HEK293 (cell line): ENCODE measurements at regions not wholly inside any gene's neighbourhood (a gene's known extent, or its start where the extent isn't known, plus 50 kb on each side); places are given as distances from the start of the nearest gene placed in this dataset.

Experiments
- CTCF ChIA-PET: fragments of 350-600 bp; formaldehyde crosslinking; extraction: SDS; loops from one replicate; lab custom pipeline; 2021; ENCODE audit warnings: antibody characterized with exemption; lab: Yijun Ruan, JAX
- POLR2A ChIA-PET: fragments of 300-600 bp; formaldehyde crosslinking; extraction: SDS; loops from one replicate; lab custom pipeline; 2020; ENCODE audit warnings: antibody characterized with exemption, inconsistent platforms; lab: Yijun Ruan, JAX
- H3K27ac ChIP-seq: fragments of 200-500 bp; sonication (Bioruptor generic); 2 replicates; pipeline ENCODE4 v1.5.1; 2014; ENCODE audit warnings: low read depth, low read length, control low read depth, inconsistent platforms; ENCODE audit errors: extremely low read depth
- H3K36me3 ChIP-seq, 2 experiments: fragments of 200-500 bp in 1 of 2; sonication (Bioruptor generic) in 1 of 2; 1 replicate in 1 of 2; 2 replicates in 1 of 2; pipeline ENCODE4 v1.5.1; 2014 to 2017; ENCODE audit warnings: inconsistent platforms in 2 of 2, low read length in 2 of 2; ENCODE audit not compliant: control insufficient read depth in 2 of 2, insufficient read depth in 1 of 2
- H3K4me1 ChIP-seq: fragments of 200-500 bp; sonication (Bioruptor generic); 2 replicates; pipeline ENCODE4 v1.5.1; 2014; ENCODE audit warnings: mild to moderate bottlenecking, low read length, inconsistent platforms; ENCODE audit not compliant: control insufficient read depth, insufficient read depth
- H3K4me3 ChIP-seq: 2 replicates; pipeline ENCODE4 v1.5.1; 2011; ENCODE audit warnings: low read depth, mild to moderate bottlenecking, control low read depth, low read length, moderate library complexity
- H3K9me3 ChIP-seq: fragments of 200-500 bp; sonication (Bioruptor generic); 2 replicates; pipeline ENCODE4 v1.5.1; 2014; ENCODE audit warnings: low read depth, low read length, inconsistent platforms; ENCODE audit not compliant: control insufficient read depth, insufficient read depth
- GLI2 ChIP-seq: fragments of 450-650 bp; formaldehyde crosslinking; IDR thresholded peaks from 2 replicates; pipeline ENCODE4; 2017; ENCODE audit warnings: missing biosample characterization, missing genetic modification characterization, low read depth, borderline replicate concordance
- GLIS1 ChIP-seq: fragments of 450-650 bp; formaldehyde crosslinking; IDR thresholded peaks from 2 replicates; pipeline ENCODE4 v1.5.1; 2016; ENCODE audit warnings: missing biosample characterization, missing genetic modification characterization
- HOXC10 ChIP-seq: sonication (generic); formaldehyde crosslinking; IDR thresholded peaks from 2 replicates; pipeline ENCODE4 v1.8.1; 2023; ENCODE audit warnings: mild to moderate bottlenecking, missing genetic modification reagents
- KLF10 ChIP-seq: fragments of 450-650 bp; IDR thresholded peaks from 2 replicates; pipeline ENCODE4 v1.5.1; 2018; ENCODE audit warnings: missing biosample characterization, mild to moderate bottlenecking, missing genetic modification characterization
- MYNN ChIP-seq: fragments of 450-650 bp; formaldehyde crosslinking; IDR thresholded peaks from 2 replicates; pipeline ENCODE4 v1.5.1; 2016; ENCODE audit warnings: missing biosample characterization, missing genetic modification characterization, borderline replicate concordance
- OVOL3 ChIP-seq: fragments of 450-650 bp; formaldehyde crosslinking; IDR thresholded peaks from 2 replicates; pipeline ENCODE4 v1.5.1; 2016; ENCODE audit warnings: missing biosample characterization, missing genetic modification characterization
- SP3 ChIP-seq: fragments of 450-650 bp; formaldehyde crosslinking; IDR thresholded peaks from 2 replicates; pipeline ENCODE4 v1.5.1; 2016; ENCODE audit warnings: missing biosample characterization, missing genetic modification characterization
- ZEB2 ChIP-seq: fragments of 450-650 bp; formaldehyde crosslinking; IDR thresholded peaks from 2 replicates; pipeline ENCODE4 v1.5.1; 2016; ENCODE audit warnings: missing biosample characterization, missing genetic modification characterization
- ZFP41 ChIP-seq: fragments of 450-650 bp; formaldehyde crosslinking; IDR thresholded peaks from 2 replicates; pipeline ENCODE4 v1.5.1; 2016; ENCODE audit warnings: missing biosample characterization, missing genetic modification characterization, borderline replicate concordance
- ZNF214 ChIP-seq: fragments of 450-650 bp; formaldehyde crosslinking; IDR thresholded peaks from 2 replicates; pipeline ENCODE4 v1.5.1; 2017; ENCODE audit warnings: missing biosample characterization, mild to moderate bottlenecking, missing genetic modification characterization, borderline replicate concordance
- ZNF221 ChIP-seq: fragments of 450-650 bp; formaldehyde crosslinking; IDR thresholded peaks from 2 replicates; pipeline ENCODE4 v1.5.1; 2017; ENCODE audit warnings: missing biosample characterization, missing genetic modification characterization, borderline replicate concordance
- ZNF223 ChIP-seq: fragments of 450-650 bp; formaldehyde crosslinking; IDR thresholded peaks from 2 replicates; pipeline ENCODE4 v1.5.1; 2016; ENCODE audit warnings: missing biosample characterization, missing genetic modification characterization
- ZNF248 ChIP-seq: fragments of 450-650 bp; formaldehyde crosslinking; IDR thresholded peaks from 2 replicates; pipeline ENCODE4 v1.5.1; 2017; ENCODE audit warnings: missing biosample characterization, missing genetic modification characterization
- ZNF549 ChIP-seq: fragments of 450-650 bp; IDR thresholded peaks from 2 replicates; pipeline ENCODE4 v1.5.1; 2018; ENCODE audit warnings: missing biosample characterization, missing genetic modification characterization, mild to moderate bottlenecking, inconsistent platforms, moderate library complexity
- ZNF560 ChIP-seq: fragments of 450-650 bp; formaldehyde crosslinking; IDR thresholded peaks from 2 replicates; pipeline ENCODE4 v1.5.1; 2017; ENCODE audit warnings: missing biosample characterization, missing genetic modification characterization, borderline replicate concordance
- ZNF585B ChIP-seq: fragments of 450-650 bp; formaldehyde crosslinking; IDR thresholded peaks from 2 replicates; pipeline ENCODE4 v1.5.1; 2016; ENCODE audit warnings: missing biosample characterization, missing genetic modification characterization
- ZNF777 ChIP-seq: fragments of 450-650 bp; formaldehyde crosslinking; IDR thresholded peaks from 2 replicates; pipeline ENCODE4 v1.5.1; 2017; ENCODE audit warnings: missing biosample characterization, missing genetic modification characterization, borderline replicate concordance
- TF ChIP-seq, protein P1 (sequence below): fragments of 450-650 bp; formaldehyde crosslinking; IDR thresholded peaks from 2 replicates; pipeline ENCODE4 v1.5.1; 2017; ENCODE audit warnings: missing biosample characterization, missing genetic modification characterization
- TF ChIP-seq, protein P2 (sequence below): fragments of 450-650 bp; formaldehyde crosslinking; IDR thresholded peaks from 2 replicates; pipeline ENCODE4 v1.5.1; 2016; ENCODE audit warnings: missing biosample characterization, missing genetic modification characterization, borderline replicate concordance
- TF ChIP-seq, protein P3 (sequence below): fragments of 450-650 bp; formaldehyde crosslinking; IDR thresholded peaks from 2 replicates; pipeline ENCODE4 v1.5.1; 2016; ENCODE audit warnings: missing biosample characterization, missing genetic modification characterization
- TF ChIP-seq, protein P4 (sequence below): fragments of 450-650 bp; formaldehyde crosslinking; IDR thresholded peaks from 2 replicates; pipeline ENCODE4 v1.5.1; 2016; ENCODE audit warnings: missing biosample characterization, missing genetic modification characterization
- TF ChIP-seq, protein P5 (sequence below): fragments of 450-650 bp; formaldehyde crosslinking; IDR thresholded peaks from 2 replicates; pipeline ENCODE4 v1.5.1; 2016; ENCODE audit warnings: missing biosample characterization, missing genetic modification characterization
- TF ChIP-seq, protein P6 (sequence below): fragments of 450-650 bp; formaldehyde crosslinking; IDR thresholded peaks from 2 replicates; pipeline ENCODE4 v1.5.1; 2016; ENCODE audit warnings: missing biosample characterization, missing genetic modification characterization

DNA sequence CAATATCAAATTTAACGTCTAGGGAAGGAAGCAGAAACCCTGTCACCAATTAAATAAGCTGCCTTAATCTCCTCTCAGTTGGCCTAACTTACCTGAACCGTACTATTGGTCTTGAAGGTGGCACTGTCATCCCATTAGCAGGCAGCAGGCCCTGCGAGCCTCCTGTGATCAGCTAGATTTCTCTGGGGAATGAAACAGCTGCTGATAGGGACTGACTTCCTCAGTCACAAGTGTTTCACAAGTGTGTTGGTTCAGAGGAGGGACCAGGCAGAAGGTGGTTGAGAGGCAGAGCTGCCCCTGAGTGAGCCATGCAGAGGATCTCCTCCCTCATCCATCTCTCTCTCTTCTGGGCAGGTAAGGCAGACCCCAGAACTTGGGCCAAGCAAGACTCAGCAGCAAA, 166.8 kb downstream of the DAD1 start:
- TF ChIP-seq ZNF214 (tag by site-specific recombination), result no peak
- TF ChIP-seq ZEB2, result no peak
- TF ChIP-seq ZNF223 (tag by site-specific recombination), result no peak
- TF ChIP-seq, protein P1, sequence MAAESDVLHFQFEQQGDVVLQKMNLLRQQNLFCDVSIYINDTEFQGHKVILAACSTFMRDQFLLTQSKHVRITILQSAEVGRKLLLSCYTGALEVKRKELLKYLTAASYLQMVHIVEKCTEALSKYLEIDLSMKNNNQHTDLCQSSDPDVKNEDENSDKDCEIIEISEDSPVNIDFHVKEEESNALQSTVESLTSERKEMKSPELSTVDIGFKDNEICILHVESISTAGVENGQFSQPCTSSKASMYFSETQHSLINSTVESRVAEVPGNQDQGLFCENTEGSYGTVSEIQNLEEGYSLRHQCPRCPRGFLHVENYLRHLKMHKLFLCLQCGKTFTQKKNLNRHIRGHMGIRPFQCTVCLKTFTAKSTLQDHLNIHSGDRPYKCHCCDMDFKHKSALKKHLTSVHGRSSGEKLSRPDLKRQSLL (tag by site-specific recombination), result no peak
- TF ChIP-seq KLF10 (tag by site-specific recombination), result no peak
- no peak for TF ChIP-seq OVOL3 (tag by site-specific recombination)
- no peak for TF ChIP-seq GLI2
- TF ChIP-seq ZNF248 (tag by site-specific recombination), result no peak
- TF ChIP-seq ZFP41 (tag by site-specific recombination), result no peak
- no peak for TF ChIP-seq ZNF560 (tag by site-specific recombination)
- POLR2A ChIA-PET, result no interaction called here
- CTCF ChIA-PET, result interaction anchor here (0.6 to 3.3 kb wide), 2 partner anchors 50 to 215 kb away, joined by 3 to 13 read pairs; no protein-coding TSS in a partner anchor

DNA sequence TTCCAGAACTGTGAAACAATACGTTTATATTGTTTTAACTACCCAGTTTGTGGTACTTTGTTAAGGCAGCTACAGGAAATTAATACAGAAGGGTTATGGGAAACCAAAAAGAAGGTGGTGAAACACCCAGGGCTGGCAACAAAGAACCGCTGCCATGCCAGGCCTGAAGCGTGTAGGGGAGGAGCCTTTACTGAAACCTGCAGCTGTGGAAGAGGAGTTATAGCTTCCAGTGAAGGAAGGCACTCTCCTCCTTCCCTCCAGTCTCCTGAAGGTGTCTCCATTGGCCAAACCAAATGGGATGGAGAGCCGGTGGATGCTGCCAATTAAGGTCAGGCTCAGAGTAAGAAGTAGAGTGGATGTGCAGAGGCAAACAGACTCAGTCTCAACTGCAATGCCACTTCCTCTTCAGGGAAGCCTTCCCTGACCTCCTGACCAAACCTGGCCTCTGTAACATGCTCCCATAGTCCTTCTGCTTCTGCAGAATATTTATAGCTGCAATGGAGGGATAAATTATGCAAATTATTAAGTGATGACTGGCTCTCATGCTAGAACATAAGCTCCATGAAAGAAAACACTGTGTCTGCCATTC, 168.3 kb downstream of the DAD1 start:
- Histone ChIP-seq H3K9me3 (no peaks in the 10 kb centered on the region), H3K4me1 (no peaks in the 10 kb centered on the region), H3K36me3 (no peaks in the 10 kb centered on the region), H3K4me3 (no peak overlapping the region), H3K27ac (no peak overlapping the region)
- ChIA-PET POLR2A (no interaction called here), CTCF (interaction anchor here (0.5 to 3.3 kb wide), 3 partner anchors 12 to 325 kb away, joined by 3 to 13 read pairs (median 6); no protein-coding TSS in a partner anchor)
- TF ChIP-seq, protein P2, sequence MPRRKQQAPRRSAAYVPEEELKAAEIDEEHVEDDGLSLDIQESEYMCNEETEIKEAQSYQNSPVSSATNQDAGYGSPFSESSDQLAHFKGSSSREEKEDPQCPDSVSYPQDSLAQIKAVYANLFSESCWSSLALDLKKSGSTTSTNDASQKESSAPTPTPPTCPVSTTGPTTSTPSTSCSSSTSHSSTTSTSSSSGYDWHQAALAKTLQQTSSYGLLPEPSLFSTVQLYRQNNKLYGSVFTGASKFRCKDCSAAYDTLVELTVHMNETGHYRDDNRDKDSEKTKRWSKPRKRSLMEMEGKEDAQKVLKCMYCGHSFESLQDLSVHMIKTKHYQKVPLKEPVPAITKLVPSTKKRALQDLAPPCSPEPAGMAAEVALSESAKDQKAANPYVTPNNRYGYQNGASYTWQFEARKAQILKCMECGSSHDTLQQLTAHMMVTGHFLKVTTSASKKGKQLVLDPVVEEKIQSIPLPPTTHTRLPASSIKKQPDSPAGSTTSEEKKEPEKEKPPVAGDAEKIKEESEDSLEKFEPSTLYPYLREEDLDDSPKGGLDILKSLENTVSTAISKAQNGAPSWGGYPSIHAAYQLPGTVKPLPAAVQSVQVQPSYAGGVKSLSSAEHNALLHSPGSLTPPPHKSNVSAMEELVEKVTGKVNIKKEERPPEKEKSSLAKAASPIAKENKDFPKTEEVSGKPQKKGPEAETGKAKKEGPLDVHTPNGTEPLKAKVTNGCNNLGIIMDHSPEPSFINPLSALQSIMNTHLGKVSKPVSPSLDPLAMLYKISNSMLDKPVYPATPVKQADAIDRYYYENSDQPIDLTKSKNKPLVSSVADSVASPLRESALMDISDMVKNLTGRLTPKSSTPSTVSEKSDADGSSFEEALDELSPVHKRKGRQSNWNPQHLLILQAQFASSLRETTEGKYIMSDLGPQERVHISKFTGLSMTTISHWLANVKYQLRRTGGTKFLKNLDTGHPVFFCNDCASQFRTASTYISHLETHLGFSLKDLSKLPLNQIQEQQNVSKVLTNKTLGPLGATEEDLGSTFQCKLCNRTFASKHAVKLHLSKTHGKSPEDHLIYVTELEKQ, result no peak
- TF ChIP-seq ZNF585B (tag by site-specific recombination) (no peak), HOXC10 (CRISPR knock-in tag) (no peak), MYNN (tag by site-specific recombination) (no peak), ZNF549 (tag by site-specific recombination) (no peak), ZNF221 (tag by site-specific recombination) (no peak), GLIS1 (tag by site-specific recombination) (no peak), SP3 (tag by site-specific recombination) (no peak), ZNF777 (tag by site-specific recombination) (no peak)
- TF ChIP-seq, protein P3, sequence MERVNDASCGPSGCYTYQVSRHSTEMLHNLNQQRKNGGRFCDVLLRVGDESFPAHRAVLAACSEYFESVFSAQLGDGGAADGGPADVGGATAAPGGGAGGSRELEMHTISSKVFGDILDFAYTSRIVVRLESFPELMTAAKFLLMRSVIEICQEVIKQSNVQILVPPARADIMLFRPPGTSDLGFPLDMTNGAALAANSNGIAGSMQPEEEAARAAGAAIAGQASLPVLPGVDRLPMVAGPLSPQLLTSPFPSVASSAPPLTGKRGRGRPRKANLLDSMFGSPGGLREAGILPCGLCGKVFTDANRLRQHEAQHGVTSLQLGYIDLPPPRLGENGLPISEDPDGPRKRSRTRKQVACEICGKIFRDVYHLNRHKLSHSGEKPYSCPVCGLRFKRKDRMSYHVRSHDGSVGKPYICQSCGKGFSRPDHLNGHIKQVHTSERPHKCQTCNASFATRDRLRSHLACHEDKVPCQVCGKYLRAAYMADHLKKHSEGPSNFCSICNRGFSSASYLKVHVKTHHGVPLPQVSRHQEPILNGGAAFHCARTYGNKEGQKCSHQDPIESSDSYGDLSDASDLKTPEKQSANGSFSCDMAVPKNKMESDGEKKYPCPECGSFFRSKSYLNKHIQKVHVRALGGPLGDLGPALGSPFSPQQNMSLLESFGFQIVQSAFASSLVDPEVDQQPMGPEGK (tag by site-specific recombination), result no peak
- TF ChIP-seq, protein P4, sequence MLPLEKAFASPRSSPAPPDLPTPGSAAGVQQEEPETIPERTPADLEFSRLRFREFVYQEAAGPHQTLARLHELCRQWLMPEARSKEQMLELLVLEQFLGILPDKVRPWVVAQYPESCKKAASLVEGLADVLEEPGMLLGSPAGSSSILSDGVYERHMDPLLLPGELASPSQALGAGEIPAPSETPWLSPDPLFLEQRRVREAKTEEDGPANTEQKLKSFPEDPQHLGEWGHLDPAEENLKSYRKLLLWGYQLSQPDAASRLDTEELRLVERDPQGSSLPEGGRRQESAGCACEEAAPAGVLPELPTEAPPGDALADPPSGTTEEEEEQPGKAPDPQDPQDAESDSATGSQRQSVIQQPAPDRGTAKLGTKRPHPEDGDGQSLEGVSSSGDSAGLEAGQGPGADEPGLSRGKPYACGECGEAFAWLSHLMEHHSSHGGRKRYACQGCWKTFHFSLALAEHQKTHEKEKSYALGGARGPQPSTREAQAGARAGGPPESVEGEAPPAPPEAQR (tag by site-specific recombination), result no peak
- TF ChIP-seq, protein P5, sequence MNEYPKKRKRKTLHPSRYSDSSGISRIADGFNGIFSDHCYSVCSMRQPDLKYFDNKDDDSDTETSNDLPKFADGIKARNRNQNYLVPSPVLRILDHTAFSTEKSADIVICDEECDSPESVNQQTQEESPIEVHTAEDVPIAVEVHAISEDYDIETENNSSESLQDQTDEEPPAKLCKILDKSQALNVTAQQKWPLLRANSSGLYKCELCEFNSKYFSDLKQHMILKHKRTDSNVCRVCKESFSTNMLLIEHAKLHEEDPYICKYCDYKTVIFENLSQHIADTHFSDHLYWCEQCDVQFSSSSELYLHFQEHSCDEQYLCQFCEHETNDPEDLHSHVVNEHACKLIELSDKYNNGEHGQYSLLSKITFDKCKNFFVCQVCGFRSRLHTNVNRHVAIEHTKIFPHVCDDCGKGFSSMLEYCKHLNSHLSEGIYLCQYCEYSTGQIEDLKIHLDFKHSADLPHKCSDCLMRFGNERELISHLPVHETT (tag by site-specific recombination), result no peak
- TF ChIP-seq, protein P6, sequence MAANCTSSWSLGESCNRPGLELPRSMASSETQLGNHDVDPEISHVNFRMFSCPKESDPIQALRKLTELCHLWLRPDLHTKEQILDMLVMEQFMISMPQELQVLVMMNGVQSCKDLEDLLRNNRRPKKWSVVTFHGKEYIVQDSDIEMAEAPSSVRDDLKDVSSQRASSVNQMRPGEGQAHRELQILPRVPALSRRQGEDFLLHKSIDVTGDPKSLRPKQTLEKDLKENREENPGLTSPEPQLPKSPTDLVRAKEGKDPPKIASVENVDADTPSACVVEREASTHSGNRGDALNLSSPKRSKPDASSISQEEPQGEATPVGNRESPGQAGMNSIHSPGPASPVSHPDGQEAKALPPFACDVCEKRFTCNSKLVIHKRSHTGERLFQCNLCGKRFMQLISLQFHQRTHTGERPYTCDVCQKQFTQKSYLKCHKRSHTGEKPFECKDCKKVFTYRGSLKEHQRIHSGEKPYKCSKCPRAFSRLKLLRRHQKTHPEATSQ (tag by site-specific recombination), result no peak

More for the DNA sequence above, 166.8 kb downstream of the DAD1 start:
- H3K4me3 ChIP-seq, result no peak overlapping the region
- no peaks in the 10 kb centered on the region for H3K9me3 ChIP-seq
- H3K36me3 ChIP-seq, result no peaks in the 10 kb centered on the region
- H3K4me1 ChIP-seq, result no peaks in the 10 kb centered on the region
- H3K27ac ChIP-seq, result no peak overlapping the region
